HEK293T (cell line): ENCODE measurements at regions not wholly inside any gene's neighbourhood (a gene's known extent, or its start where the extent isn't known, plus 50 kb on each side); places are given as distances from the start of the nearest gene placed in this dataset.

Experiments used
- FOXK2 ChIP-seq: fragments of 450-650 bp; IDR thresholded peaks from 2 replicates; pipeline ENCODE4 v1.6.1; 2016; ENCODE audit warnings: mild to moderate bottlenecking
- NFRKB ChIP-seq: fragments of 450-650 bp; IDR thresholded peaks from 2 replicates; pipeline ENCODE4 v1.6.1; 2016; ENCODE audit warnings: mild to moderate bottlenecking, moderate library complexity
- SP1 ChIP-seq: fragments of 450-650 bp; IDR thresholded peaks from 2 replicates; pipeline ENCODE4 v1.6.1; 2017

- TF ChIP-seq SP1 (no peak), NFRKB (no peak), FOXK2 (no peak)
Observed at GRCh38 chr21:17432732-17433057, 80.1 kb upstream of the CXADR start.
